Lung (tissue), 11 donors: ENCODE measurements at regions not wholly inside any gene's neighbourhood (a gene's known extent, or its start where the extent isn't known, plus 50 kb on each side); places are given as distances from the start of the nearest gene placed in this dataset.
A peak's percentile ranks its signal among the peaks of the same experiment; 100 is the strongest.

Source experiments
- ATAC-seq: fragments of 200-7000 bp; cut with Tn5 transposase; one replicate; pipeline ENCODE4 v1.9.1; 2020; ENCODE audit warnings: moderate number of reproducible peaks; ENCODE audit not compliant: insufficient read depth, low FRiP score
- DNase-seq, 3 donors: peaks; one replicate each; pipeline ENCODE4 v3.0.0-alpha.2; 2013 to 2017
- H3K27ac ChIP-seq, 2 donors: one replicate each; pipeline ENCODE4 v1.5.1; 2013; ENCODE audit warnings: mild to moderate bottlenecking in 2 of 2, moderate library complexity in 2 of 2, control low read depth in 1 of 2, inconsistent platforms in 1 of 2, low read depth in 1 of 2, low read length in 1 of 2
- H3K27me3 ChIP-seq, 3 donors: one replicate each; pipeline ENCODE4 v1.5.1; 2013; ENCODE audit warnings: low read length in 2 of 3; ENCODE audit not compliant: control insufficient read depth in 3 of 3, insufficient read depth in 3 of 3
- H3K36me3 ChIP-seq, 4 donors: one replicate each; pipeline ENCODE4 v1.5.1; 2013; ENCODE audit warnings: low read length in 4 of 4, mild to moderate bottlenecking in 1 of 4, moderate library complexity in 1 of 4; ENCODE audit not compliant: control insufficient read depth in 4 of 4, insufficient read depth in 4 of 4
- H3K4me1 ChIP-seq, 5 donors: one replicate each; pipeline ENCODE4 v1.5.1; 2013; ENCODE audit warnings: low read length in 5 of 5, mild to moderate bottlenecking in 2 of 5, moderate library complexity in 1 of 5; ENCODE audit not compliant: control insufficient read depth in 5 of 5, insufficient read depth in 5 of 5
- H3K4me3 ChIP-seq: one replicate; pipeline ENCODE4 v1.5.1; 2013; ENCODE audit warnings: mild to moderate bottlenecking, control low read depth, moderate library complexity
- H3K9ac ChIP-seq, 2 donors: one replicate each; pipeline ENCODE4 v1.5.1; 2013; ENCODE audit warnings: low read length in 2 of 2, control low read depth in 1 of 2; ENCODE audit not compliant: insufficient read depth in 1 of 2
- H3K9me3 ChIP-seq, 4 donors: one replicate each; pipeline ENCODE4 v1.5.1; 2013; ENCODE audit warnings: low read length in 3 of 4, mild to moderate bottlenecking in 1 of 4, moderate library complexity in 1 of 4; ENCODE audit not compliant: control insufficient read depth in 4 of 4, insufficient read depth in 3 of 4
- CTCF ChIP-seq: IDR thresholded peaks from 2 replicates; pipeline ENCODE4 v1.5.1; 2012; ENCODE audit warnings: mild to moderate bottlenecking; ENCODE audit errors: control extremely low read depth, extremely low read depth
- WGBS, 2 donors: extraction: QIAGEN DNeasy Blood & Tissue Kit; methylation state at CpG; one replicate each; pipeline ENCODE4 v1.1.7; 2013; 5-methylcytosine and 5-hydroxymethylcytosine counted together
- donor health status: control.
- donor health status: control.
- donor health status: Bipolar disorder and iron deficiency.
- donor health status: healthy.
- donor health status: DM: yes; HTN: yes; CAD: no.

GRCh38 chr1:191620883-191621282 lies 537.4 kb upstream of the RGS18 start:
- Histone ChIP-seq H3K4me1 (no peaks in the 10 kb centered on the region), H3K27ac (no peak overlapping the region), H3K9ac (no peak overlapping the region), H3K27me3 (no peaks in the 10 kb centered on the region), H3K4me3 (no peak overlapping the region), H3K9me3 (no peaks in the 10 kb centered on the region), H3K36me3 (no peaks in the 10 kb centered on the region)
- no peak for TF ChIP-seq CTCF
- DNase-seq (peak in 2 of 3 donors; percentile 10 to 26), ATAC-seq (no peak)

GRCh38 chr1:191624044-191624443 lies 534.2 kb upstream of the RGS18 start:
- Histone ChIP-seq H3K9ac (no peak overlapping the region), H3K4me1 (no peaks in the 10 kb centered on the region), H3K4me3 (no peak overlapping the region), H3K9me3 (no peaks in the 10 kb centered on the region), H3K36me3 (no peaks in the 10 kb centered on the region), H3K27ac (no peak overlapping the region), H3K27me3 (no peaks in the 10 kb centered on the region)
- ATAC-seq (no peak), DNase-seq (no peak)
- WGBS, 2 donors = 88 to 89% methylated on average over 1 of the region's 1 CpG
- TF ChIP-seq CTCF = no peak

- Histone ChIP-seq H3K4me1 (no peaks in the 10 kb centered on the region), H3K36me3 (no peaks in the 10 kb centered on the region), H3K4me3 (no peak overlapping the region), H3K9me3 (peaks cover 0 to 2% (median 0%) of the 10 kb centered on the region in 4 donors), H3K9ac (no peak overlapping the region), H3K27ac (no peak overlapping the region), H3K27me3 (no peaks in the 10 kb centered on the region)
- TF ChIP-seq CTCF = no peak
- DNase-seq (no peak), ATAC-seq (no peak)
Measured at GRCh38 chr1:191629836-191630235, 528.4 kb upstream of the RGS18 start.

GRCh38 chr1:191634801-191635508 lies 523.3 kb upstream of the RGS18 start:
- ATAC-seq (no peak), DNase-seq (no peak)
- Histone ChIP-seq H3K27me3 (no peaks in the 10 kb centered on the region), H3K9ac (no peak overlapping the region), H3K9me3 (no peaks in the 10 kb centered on the region), H3K4me3 (no peak overlapping the region), H3K36me3 (no peaks in the 10 kb centered on the region), H3K27ac (no peak overlapping the region), H3K4me1 (no peaks in the 10 kb centered on the region)
- TF ChIP-seq CTCF = no peak
- 81 to 89% methylated on average over 3 of the region's 3 CpGs for WGBS, 2 donors
